ENCODE measurements at regions not wholly inside any gene's neighbourhood (a gene's known extent, or its start where the extent isn't known, plus 50 kb on each side); places are given as distances from the start of the nearest gene placed in this dataset.

- H3K9me3 ChIP-seq (ENCODE audit: control insufficient read depth, insufficient read depth, low read depth, low read length), result no peaks in the 10 kb centered on the region
- H3K27me3 ChIP-seq (ENCODE audit: control insufficient read depth, insufficient read depth, low read length), result no peaks in the 10 kb centered on the region
- no peak overlapping the region for H3K4me3 ChIP-seq (ENCODE audit: low read depth, low read length)
- no peak overlapping the region for H3K27ac ChIP-seq (ENCODE audit: low read depth, low read length)
- H3K36me3 ChIP-seq (ENCODE audit: control insufficient read depth, insufficient read depth, low read length), result no peaks in the 10 kb centered on the region
- no peak overlapping the region for H3K9ac ChIP-seq (ENCODE audit: low read length)
- no peaks in the 10 kb centered on the region for H3K4me1 ChIP-seq (ENCODE audit: control insufficient read depth, insufficient read depth, low read length)
Measured at GRCh38 chr11:133723056-133723455, 122.3 kb downstream of the SPATA19 start.

GRCh38 chr11:133720951-133721350 lies 124.4 kb downstream of the SPATA19 start:
- no peaks in the 10 kb centered on the region for H3K9me3 ChIP-seq (ENCODE audit: control insufficient read depth, insufficient read depth, low read depth, low read length)
- no peaks in the 10 kb centered on the region for H3K36me3 ChIP-seq (ENCODE audit: control insufficient read depth, insufficient read depth, low read length)
- H3K9ac ChIP-seq (ENCODE audit: low read length), result no peak overlapping the region
- no peaks in the 10 kb centered on the region for H3K4me1 ChIP-seq (ENCODE audit: control insufficient read depth, insufficient read depth, low read length)
- peaks cover 8% of the 10 kb centered on the region for H3K27me3 ChIP-seq (ENCODE audit: control insufficient read depth, insufficient read depth, low read length)
- H3K4me3 ChIP-seq (ENCODE audit: low read depth, low read length), result no peak overlapping the region
- H3K27ac ChIP-seq (ENCODE audit: low read depth, low read length), result no peak overlapping the region

GRCh38 chr11:133719532-133720235 lies 125.6 kb downstream of the SPATA19 start:
- Histone ChIP-seq H3K9ac (ENCODE audit: low read length) (no peak overlapping the region), H3K27me3 (ENCODE audit: control insufficient read depth, insufficient read depth, low read length) (peaks cover 13% of the 10 kb centered on the region), H3K4me1 (ENCODE audit: control insufficient read depth, insufficient read depth, low read length) (no peaks in the 10 kb centered on the region), H3K9me3 (ENCODE audit: control insufficient read depth, insufficient read depth, low read depth, low read length) (no peaks in the 10 kb centered on the region), H3K36me3 (ENCODE audit: control insufficient read depth, insufficient read depth, low read length) (no peaks in the 10 kb centered on the region), H3K4me3 (ENCODE audit: low read depth, low read length) (no peak overlapping the region), H3K27ac (ENCODE audit: low read depth, low read length) (no peak overlapping the region)

- Histone ChIP-seq H3K4me3 (ENCODE audit: low read depth, low read length) (no peak overlapping the region), H3K27ac (ENCODE audit: low read depth, low read length) (no peak overlapping the region), H3K36me3 (ENCODE audit: control insufficient read depth, insufficient read depth, low read length) (no peaks in the 10 kb centered on the region), H3K27me3 (ENCODE audit: control insufficient read depth, insufficient read depth, low read length) (peaks cover 21% of the 10 kb centered on the region), H3K9me3 (ENCODE audit: control insufficient read depth, insufficient read depth, low read depth, low read length) (no peaks in the 10 kb centered on the region), H3K4me1 (ENCODE audit: control insufficient read depth, insufficient read depth, low read length) (no peaks in the 10 kb centered on the region), H3K9ac (ENCODE audit: low read length) (no peak overlapping the region)
Measured at GRCh38 chr11:133718831-133719230, 126.5 kb downstream of the SPATA19 start.

- no peak overlapping the region for H3K9ac ChIP-seq (ENCODE audit: low read length)
- no peaks in the 10 kb centered on the region for H3K36me3 ChIP-seq (ENCODE audit: control insufficient read depth, insufficient read depth, low read length)
- H3K27ac ChIP-seq (ENCODE audit: low read depth, low read length), result no peak overlapping the region
- H3K4me3 ChIP-seq (ENCODE audit: low read depth, low read length), result no peak overlapping the region
- H3K9me3 ChIP-seq (ENCODE audit: control insufficient read depth, insufficient read depth, low read depth, low read length), result no peaks in the 10 kb centered on the region
- H3K4me1 ChIP-seq (ENCODE audit: control insufficient read depth, insufficient read depth, low read length), result no peaks in the 10 kb centered on the region
- H3K27me3 ChIP-seq (ENCODE audit: control insufficient read depth, insufficient read depth, low read length), result peaks cover 27% of the 10 kb centered on the region
Measured at GRCh38 chr11:133718238-133718637, 127.1 kb downstream of the SPATA19 start.

GRCh38 chr11:133716602-133717001 lies 128.7 kb downstream of the SPATA19 start:
- Histone ChIP-seq H3K9me3 (ENCODE audit: control insufficient read depth, insufficient read depth, low read depth, low read length) (no peaks in the 10 kb centered on the region), H3K4me3 (ENCODE audit: low read depth, low read length) (no peak overlapping the region), H3K27ac (ENCODE audit: low read depth, low read length) (no peak overlapping the region), H3K9ac (ENCODE audit: low read length) (no peak overlapping the region), H3K36me3 (ENCODE audit: control insufficient read depth, insufficient read depth, low read length) (no peaks in the 10 kb centered on the region), H3K4me1 (ENCODE audit: control insufficient read depth, insufficient read depth, low read length) (peaks cover 16% of the 10 kb centered on the region), H3K27me3 (ENCODE audit: control insufficient read depth, insufficient read depth, low read length) (peaks cover 35% of the 10 kb centered on the region)

- Histone ChIP-seq H3K36me3 (ENCODE audit: control insufficient read depth, insufficient read depth, low read length) (no peaks in the 10 kb centered on the region), H3K27me3 (ENCODE audit: control insufficient read depth, insufficient read depth, low read length) (peaks cover 39% of the 10 kb centered on the region), H3K27ac (ENCODE audit: low read depth, low read length) (no peak overlapping the region)
Measured at GRCh38 chr11:133715602-133716001, 129.7 kb downstream of the SPATA19 start.

GRCh38 chr11:133714471-133715375 lies 130.6 kb downstream of the SPATA19 start:
- Histone ChIP-seq H3K27ac (ENCODE audit: low read depth, low read length) (no peak overlapping the region), H3K4me1 (ENCODE audit: control insufficient read depth, insufficient read depth, low read length) (peaks cover 34% of the 10 kb centered on the region), H3K9ac (ENCODE audit: low read length) (no peak overlapping the region), H3K27me3 (ENCODE audit: control insufficient read depth, insufficient read depth, low read length) (peaks cover 45% of the 10 kb centered on the region), H3K9me3 (ENCODE audit: control insufficient read depth, insufficient read depth, low read depth, low read length) (no peaks in the 10 kb centered on the region), H3K36me3 (ENCODE audit: control insufficient read depth, insufficient read depth, low read length) (no peaks in the 10 kb centered on the region), H3K4me3 (ENCODE audit: low read depth, low read length) (no peak overlapping the region)

More at GRCh38 chr11:133715602-133716001, 129.7 kb downstream of the SPATA19 start:
- no peak overlapping the region for H3K4me3 ChIP-seq (ENCODE audit: low read depth, low read length)
- H3K9ac ChIP-seq (ENCODE audit: low read length), result no peak overlapping the region
- no peaks in the 10 kb centered on the region for H3K9me3 ChIP-seq (ENCODE audit: control insufficient read depth, insufficient read depth, low read depth, low read length)
- peaks cover 26% of the 10 kb centered on the region for H3K4me1 ChIP-seq (ENCODE audit: control insufficient read depth, insufficient read depth, low read length)

- Histone ChIP-seq H3K36me3 (ENCODE audit: control insufficient read depth, insufficient read depth, low read length) (no peaks in the 10 kb centered on the region), H3K27me3 (ENCODE audit: control insufficient read depth, insufficient read depth, low read length) (peaks cover 49% of the 10 kb centered on the region), H3K9ac (ENCODE audit: low read length) (no peak overlapping the region), H3K4me1 (ENCODE audit: control insufficient read depth, insufficient read depth, low read length) (peaks cover 34% of the 10 kb centered on the region), H3K27ac (ENCODE audit: low read depth, low read length) (no peak overlapping the region), H3K4me3 (ENCODE audit: low read depth, low read length) (no peak overlapping the region), H3K9me3 (ENCODE audit: control insufficient read depth, insufficient read depth, low read depth, low read length) (no peaks in the 10 kb centered on the region)
Measured at GRCh38 chr11:133713844-133714243, 131.5 kb downstream of the SPATA19 start.

GRCh38 chr11:133713406-133713805 lies 131.9 kb downstream of the SPATA19 start:
- H3K4me1 ChIP-seq (ENCODE audit: control insufficient read depth, insufficient read depth, low read length), result peaks cover 34% of the 10 kb centered on the region
- H3K9me3 ChIP-seq (ENCODE audit: control insufficient read depth, insufficient read depth, low read depth, low read length), result no peaks in the 10 kb centered on the region

GRCh38 chr11:133712051-133712560 lies 133.2 kb downstream of the SPATA19 start:
- Histone ChIP-seq H3K27me3 (ENCODE audit: control insufficient read depth, insufficient read depth, low read length) (peaks cover 61% of the 10 kb centered on the region), H3K9ac (ENCODE audit: low read length) (no peak overlapping the region), H3K4me1 (ENCODE audit: control insufficient read depth, insufficient read depth, low read length) (peaks cover 34% of the 10 kb centered on the region), H3K4me3 (ENCODE audit: low read depth, low read length) (peak overlapping the region; percentile 8; the same call in 1 of the 2 replicates), H3K27ac (ENCODE audit: low read depth, low read length) (no peak overlapping the region), H3K9me3 (ENCODE audit: control insufficient read depth, insufficient read depth, low read depth, low read length) (no peaks in the 10 kb centered on the region), H3K36me3 (ENCODE audit: control insufficient read depth, insufficient read depth, low read length) (no peaks in the 10 kb centered on the region)

More at GRCh38 chr11:133713406-133713805, 131.9 kb downstream of the SPATA19 start:
- Histone ChIP-seq H3K4me3 (ENCODE audit: low read depth, low read length) (no peak overlapping the region), H3K27ac (ENCODE audit: low read depth, low read length) (no peak overlapping the region), H3K36me3 (ENCODE audit: control insufficient read depth, insufficient read depth, low read length) (no peaks in the 10 kb centered on the region), H3K27me3 (ENCODE audit: control insufficient read depth, insufficient read depth, low read length) (peaks cover 51% of the 10 kb centered on the region), H3K9ac (ENCODE audit: low read length) (no peak overlapping the region)
